Thyroid gland (tissue), 4 donors: ENCODE measurements at regions not wholly inside any gene's neighbourhood (a gene's known extent, or its start where the extent isn't known, plus 50 kb on each side); places are given as distances from the start of the nearest gene placed in this dataset.

ENCODE experiments used
- DNase-seq, 2 donors: peaks; one replicate each; pipeline ENCODE4 v3.0.0-alpha.2; 2019
- H3K27ac ChIP-seq, 3 donors: fragments of 200-600 bp; sonication (generic); 1 replicate in 2 of 3; 2 replicates in 1 of 3; pipeline ENCODE4 v1.5.1; 2016 to 2019; ENCODE audit warnings: mild to moderate bottlenecking in 1 of 3, moderate library complexity in 1 of 3
- H3K27me3 ChIP-seq: fragments of 200-600 bp; sonication (generic); one replicate; pipeline ENCODE4 v1.5.1; 2019
- H3K36me3 ChIP-seq, 2 donors: fragments of 200-600 bp; sonication (generic); one replicate each; pipeline ENCODE4 v1.5.1; 2016 to 2019
- H3K4me1 ChIP-seq, 2 donors: fragments of 200-600 bp; sonication (generic); one replicate each; pipeline ENCODE4 v1.5.1; 2017 to 2019
- H3K4me3 ChIP-seq, 3 donors: fragments of 200-600 bp; sonication (generic); replicated peaks in 1 of 3; 1 replicate in 2 of 3; 2 replicates in 1 of 3; pipeline ENCODE4 v1.5.1; 2016; ENCODE audit warnings: mild to moderate bottlenecking in 1 of 3
- H3K9me3 ChIP-seq: fragments of 200-600 bp; sonication (generic); one replicate; pipeline ENCODE4 v1.5.1; 2017
- POLR2A ChIP-seq, 2 donors: fragments of 450-650 bp; IDR thresholded peaks; one replicate each; pipeline ENCODE4 v1.6.1; 2017; ENCODE audit warnings: antibody characterized with exemption in 2 of 2, mild to moderate bottlenecking in 2 of 2, moderate library complexity in 1 of 2
- WGBS, 2 donors: methylation state at CpG; one replicate each; pipeline ENCODE4 v1.1.5; 2017; 5-methylcytosine and 5-hydroxymethylcytosine counted together
- intact Hi-C: fragments of 100-400 bp; cut with DNase I; formaldehyde crosslinking; loops from one replicate; pipeline ENCODE4 v1.15.1; 2023
- TF ChIP-seq, protein P1 (sequence below), 6 experiments: fragments of 200-600 bp in 3 of 6; fragments of 450-650 bp in 3 of 6; sonication (generic) in 3 of 6; IDR thresholded peaks; one replicate each; pipeline ENCODE4 v1.5.1; 2016 to 2019; ENCODE audit warnings: antibody characterized with exemption in 6 of 6, mild to moderate bottlenecking in 2 of 6, inconsistent platforms in 1 of 6, moderate library complexity in 1 of 6

DNA sequence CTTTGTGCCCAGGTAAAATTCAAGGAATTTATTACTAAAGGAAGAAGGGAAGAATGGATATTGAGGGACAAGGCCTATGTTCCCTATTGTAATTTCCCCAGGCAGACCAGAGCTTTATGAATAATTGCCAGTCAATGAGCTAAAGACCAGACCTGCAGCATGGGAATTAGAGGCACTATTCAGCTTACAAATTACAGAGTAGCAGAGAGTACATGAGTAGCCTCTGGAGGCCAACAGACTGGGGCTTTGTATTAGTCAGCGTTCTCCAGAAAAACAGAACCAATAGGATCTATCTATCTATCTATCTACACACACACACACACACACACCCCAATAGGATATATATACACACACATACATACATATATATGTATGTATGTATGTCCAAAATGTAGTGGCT, 120.0 kb upstream of the RPH3A start:
- intact Hi-C loops = no loop called here
- no peak for DNase-seq
- no peak for TF ChIP-seq POLR2A (IDR thresholded peaks at IDR 0.05)
- TF ChIP-seq, protein P1, sequence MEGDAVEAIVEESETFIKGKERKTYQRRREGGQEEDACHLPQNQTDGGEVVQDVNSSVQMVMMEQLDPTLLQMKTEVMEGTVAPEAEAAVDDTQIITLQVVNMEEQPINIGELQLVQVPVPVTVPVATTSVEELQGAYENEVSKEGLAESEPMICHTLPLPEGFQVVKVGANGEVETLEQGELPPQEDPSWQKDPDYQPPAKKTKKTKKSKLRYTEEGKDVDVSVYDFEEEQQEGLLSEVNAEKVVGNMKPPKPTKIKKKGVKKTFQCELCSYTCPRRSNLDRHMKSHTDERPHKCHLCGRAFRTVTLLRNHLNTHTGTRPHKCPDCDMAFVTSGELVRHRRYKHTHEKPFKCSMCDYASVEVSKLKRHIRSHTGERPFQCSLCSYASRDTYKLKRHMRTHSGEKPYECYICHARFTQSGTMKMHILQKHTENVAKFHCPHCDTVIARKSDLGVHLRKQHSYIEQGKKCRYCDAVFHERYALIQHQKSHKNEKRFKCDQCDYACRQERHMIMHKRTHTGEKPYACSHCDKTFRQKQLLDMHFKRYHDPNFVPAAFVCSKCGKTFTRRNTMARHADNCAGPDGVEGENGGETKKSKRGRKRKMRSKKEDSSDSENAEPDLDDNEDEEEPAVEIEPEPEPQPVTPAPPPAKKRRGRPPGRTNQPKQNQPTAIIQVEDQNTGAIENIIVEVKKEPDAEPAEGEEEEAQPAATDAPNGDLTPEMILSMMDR (IDR thresholded peaks at IDR 0.05) = no peak
- H3K27ac ChIP-seq = no peak overlapping the region
- 86 to 95% methylated on average over 1 of the region's 1 CpG for WGBS, 2 donors
- H3K36me3 ChIP-seq = no peaks in the 10 kb centered on the region
- no peak overlapping the region for H3K4me3 ChIP-seq
- H3K9me3 ChIP-seq = no peaks in the 10 kb centered on the region
- no peaks in the 10 kb centered on the region for H3K27me3 ChIP-seq
- H3K4me1 ChIP-seq = no peaks in the 10 kb centered on the region

DNA sequence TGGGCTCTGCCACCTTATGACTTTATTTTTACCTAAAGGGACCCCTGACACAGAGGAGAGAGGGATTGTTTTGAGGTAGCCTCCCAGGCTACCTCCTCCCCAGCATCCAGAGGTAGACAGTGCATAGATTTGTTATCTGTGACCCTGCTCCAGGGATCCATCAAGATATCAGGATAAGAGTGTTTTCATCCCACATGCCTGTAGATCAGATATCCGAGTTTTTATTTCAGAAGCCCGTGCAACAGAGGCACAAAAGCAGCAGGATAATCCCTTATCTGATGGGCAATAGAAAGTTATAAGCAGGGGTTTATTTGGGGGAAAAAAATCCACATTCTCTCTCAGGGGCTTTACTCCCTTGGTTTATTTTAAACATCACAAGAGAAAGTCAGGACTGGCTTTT, 117.0 kb upstream of the RPH3A start:
- 40 to 57% methylated on average over 2 of the region's 2 CpGs for WGBS, 2 donors

DNA sequence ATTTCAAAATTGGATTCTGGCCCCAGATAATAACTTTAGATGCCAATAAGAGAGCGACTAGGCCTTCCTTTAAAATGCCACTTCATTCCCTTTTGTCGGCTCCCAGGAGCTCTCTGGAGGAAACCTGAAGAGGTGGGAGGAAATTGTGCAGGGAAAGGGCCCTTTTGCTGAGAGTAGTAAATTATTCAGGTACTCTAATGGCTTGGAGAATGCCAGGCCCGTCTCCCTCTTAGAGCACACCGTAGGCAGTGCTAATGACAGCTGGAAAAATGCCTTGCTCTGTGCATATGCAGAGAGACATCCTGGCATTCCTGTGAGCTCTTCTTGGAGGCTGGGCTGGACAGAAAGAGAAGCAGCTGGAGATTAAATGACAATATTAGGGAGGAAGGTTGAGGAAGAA, 115.0 kb upstream of the RPH3A start:
- Histone ChIP-seq H3K4me1 (no peaks in the 10 kb centered on the region), H3K4me3 (no peak overlapping the region), H3K36me3 (no peaks in the 10 kb centered on the region), H3K27me3 (no peaks in the 10 kb centered on the region), H3K27ac (no peak overlapping the region), H3K9me3 (no peaks in the 10 kb centered on the region)
- intact Hi-C loops = no loop called here
- 38 to 40% methylated on average over 4 of the region's 4 CpGs for WGBS, 2 donors
- no peak for DNase-seq
- TF ChIP-seq, protein P1 (IDR thresholded peaks at IDR 0.05) = no peak
- no peak for TF ChIP-seq POLR2A (IDR thresholded peaks at IDR 0.05)

More for the DNA sequence above, 117.0 kb upstream of the RPH3A start:
- intact Hi-C loops = no loop called here
- H3K36me3 ChIP-seq = no peaks in the 10 kb centered on the region
- no peak overlapping the region for H3K4me3 ChIP-seq
- no peak for DNase-seq
- TF ChIP-seq, protein P1 (IDR thresholded peaks at IDR 0.05) = no peak
- no peak for TF ChIP-seq POLR2A (IDR thresholded peaks at IDR 0.05)
- no peaks in the 10 kb centered on the region for H3K27me3 ChIP-seq
- H3K27ac ChIP-seq = no peak overlapping the region
- H3K4me1 ChIP-seq = no peaks in the 10 kb centered on the region
- no peaks in the 10 kb centered on the region for H3K9me3 ChIP-seq

DNA sequence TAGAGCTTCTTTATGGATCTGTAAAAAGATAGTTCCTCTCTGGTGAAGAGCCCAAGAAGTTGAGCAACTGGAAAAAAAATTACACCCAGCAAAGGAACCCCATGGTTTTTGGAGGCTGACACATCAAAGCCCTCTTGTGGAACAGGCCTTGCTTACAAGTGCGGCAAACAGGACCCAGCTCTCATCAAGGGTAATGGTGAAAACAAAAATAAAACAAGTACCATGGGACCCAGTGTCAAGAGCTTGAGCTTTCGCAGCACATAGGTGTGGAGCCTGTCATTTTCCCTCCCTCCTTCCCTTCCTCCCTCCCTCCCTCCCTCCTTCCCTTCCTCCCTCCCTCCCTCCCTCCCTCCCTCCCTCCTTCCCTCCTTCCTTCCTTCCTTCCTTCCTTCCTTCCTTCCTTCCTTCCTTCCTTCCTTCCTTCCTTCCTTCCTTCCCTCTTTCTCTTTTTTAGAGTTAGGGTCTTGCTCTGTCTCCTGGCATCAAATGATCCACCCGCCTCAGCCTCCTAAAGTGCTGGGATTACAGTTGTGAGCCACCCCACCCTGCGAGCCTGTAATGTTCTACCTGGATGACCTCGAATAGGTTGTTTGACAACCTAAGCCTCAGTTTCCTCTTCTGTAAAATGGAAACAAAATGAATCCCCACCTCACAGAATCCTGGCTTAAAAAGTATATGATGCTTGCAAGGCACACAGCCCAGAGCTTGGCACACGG, 114.3 kb upstream of the RPH3A start:
- H3K36me3 ChIP-seq = no peaks in the 10 kb centered on the region
- no peak overlapping the region for H3K27ac ChIP-seq
- intact Hi-C loops = no loop called here
- no peak for DNase-seq
- H3K9me3 ChIP-seq = no peaks in the 10 kb centered on the region
- TF ChIP-seq, protein P1 (IDR thresholded peaks at IDR 0.05) = no peak
- no peak for TF ChIP-seq POLR2A (IDR thresholded peaks at IDR 0.05)
- H3K4me1 ChIP-seq = no peaks in the 10 kb centered on the region
- 64 to 81% methylated on average over 6 of the region's 6 CpGs for WGBS, 2 donors
- no peak overlapping the region for H3K4me3 ChIP-seq
- no peaks in the 10 kb centered on the region for H3K27me3 ChIP-seq

DNA sequence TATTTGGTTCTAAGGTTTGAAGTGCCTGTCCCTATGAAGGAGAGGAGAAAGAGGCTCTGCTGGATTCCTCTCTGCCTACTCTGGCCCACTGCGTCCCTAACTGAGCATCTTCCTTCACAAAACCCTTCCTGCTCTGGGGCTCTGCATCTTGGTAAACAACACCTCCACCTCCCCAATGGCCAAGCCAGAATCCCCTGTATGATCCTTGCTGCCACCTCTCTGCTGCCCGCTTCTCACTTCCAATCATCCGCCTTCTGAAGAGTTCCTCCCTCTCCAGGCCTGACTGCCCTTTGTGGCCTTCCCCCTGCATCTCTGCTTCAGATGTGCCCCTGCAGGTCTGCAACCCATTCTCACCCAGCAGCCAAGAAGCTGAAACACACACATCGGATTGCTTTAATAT, 110.6 kb upstream of the RPH3A start:
- WGBS, 2 donors = 67 to 68% methylated on average over 4 of the region's 4 CpGs
- Histone ChIP-seq H3K4me3 (no peak overlapping the region), H3K36me3 (no peaks in the 10 kb centered on the region), H3K27me3 (no peaks in the 10 kb centered on the region), H3K4me1 (no peaks in the 10 kb centered on the region), H3K27ac (no peak overlapping the region), H3K9me3 (no peaks in the 10 kb centered on the region)
- intact Hi-C loops = no loop called here
- no peak for DNase-seq
- TF ChIP-seq, protein P1 (IDR thresholded peaks at IDR 0.05) = no peak
- TF ChIP-seq POLR2A (IDR thresholded peaks at IDR 0.05) = no peak
